Central memory CD8-positive, alpha-beta T cell (primary cell): ENCODE measurements at regions not wholly inside any gene's neighbourhood (a gene's known extent, or its start where the extent isn't known, plus 50 kb on each side); places are given as distances from the start of the nearest gene placed in this dataset.

Source experiments
- ATAC-seq: fragments of 150-1000 bp; cut with Tn5 transposase; replicated peaks from 2 replicates; pipeline ENCODE4 v1.10.0; 2022; ENCODE audit warnings: mild to moderate bottlenecking, moderate FRiP score, moderate number of reproducible peaks; ENCODE audit not compliant: poor library complexity, severe bottlenecking; ENCODE audit errors: extremely low read depth
- DNase-seq, 2 donors: peaks; one replicate each; pipeline ENCODE4 v3.0.0; 2021; ENCODE audit warnings: low spot score in 2 of 2
- H3K27ac Mint-ChIP-seq: one replicate; pipeline ENCODE4 v1.8.0; 2022; ENCODE audit warnings: low read depth, mild to moderate bottlenecking, moderate library complexity, mixed read lengths
- H3K27me3 Mint-ChIP-seq: one replicate; pipeline ENCODE4 v1.8.0; 2022; ENCODE audit warnings: mixed read lengths
- H3K36me3 Mint-ChIP-seq: one replicate; pipeline ENCODE4 v1.8.0; 2022; ENCODE audit warnings: mild to moderate bottlenecking, moderate library complexity, mixed read lengths; ENCODE audit not compliant: insufficient read depth
- H3K4me1 Mint-ChIP-seq: one replicate; pipeline ENCODE4 v1.8.0; 2022; ENCODE audit warnings: mixed read lengths
- H3K4me3 Mint-ChIP-seq: one replicate; pipeline ENCODE4 v1.8.0; 2022; ENCODE audit warnings: mild to moderate bottlenecking, moderate library complexity, mixed read lengths
- H3K9me3 Mint-ChIP-seq: one replicate; pipeline ENCODE4 v1.8.0; 2022; ENCODE audit warnings: mixed read lengths

- Mint-ChIP-seq H3K27ac (no peak overlapping the region), H3K9me3 (no peaks in the 10 kb centered on the region), H3K27me3 (no peaks in the 10 kb centered on the region), H3K4me1 (no peaks in the 10 kb centered on the region), H3K4me3 (no peak overlapping the region), H3K36me3 (no peaks in the 10 kb centered on the region)
- no peak for DNase-seq
- no peak for ATAC-seq
Measured at GRCh38 chr2:147390475-147390874, 454.4 kb upstream of the ACVR2A start.

GRCh38 chr2:147389218-147389617, 455.6 kb upstream of the ACVR2A start:
- DNase-seq (no peak), ATAC-seq (no peak)
- Mint-ChIP-seq H3K4me1 (no peaks in the 10 kb centered on the region), H3K27ac (no peak overlapping the region), H3K27me3 (no peaks in the 10 kb centered on the region), H3K4me3 (no peak overlapping the region), H3K9me3 (no peaks in the 10 kb centered on the region), H3K36me3 (no peaks in the 10 kb centered on the region)

GRCh38 chr2:147388217-147388616, 456.6 kb upstream of the ACVR2A start:
- Mint-ChIP-seq H3K9me3 (no peaks in the 10 kb centered on the region), H3K4me3 (no peak overlapping the region), H3K36me3 (no peaks in the 10 kb centered on the region), H3K27ac (no peak overlapping the region), H3K27me3 (no peaks in the 10 kb centered on the region), H3K4me1 (no peaks in the 10 kb centered on the region)
- no peak for DNase-seq
- ATAC-seq, result no peak

- no peaks in the 10 kb centered on the region for H3K36me3 Mint-ChIP-seq
- DNase-seq, result no peak
- no peak for ATAC-seq
- no peaks in the 10 kb centered on the region for H3K4me1 Mint-ChIP-seq
- H3K27ac Mint-ChIP-seq, result no peak overlapping the region
- no peaks in the 10 kb centered on the region for H3K27me3 Mint-ChIP-seq
- H3K9me3 Mint-ChIP-seq, result no peaks in the 10 kb centered on the region
- no peak overlapping the region for H3K4me3 Mint-ChIP-seq
Measured at GRCh38 chr2:147386284-147386683, 458.5 kb upstream of the ACVR2A start.

GRCh38 chr2:147385600-147385999, 459.2 kb upstream of the ACVR2A start:
- DNase-seq (no peak), ATAC-seq (no peak)
- Mint-ChIP-seq H3K27me3 (no peaks in the 10 kb centered on the region), H3K36me3 (no peaks in the 10 kb centered on the region), H3K27ac (no peak overlapping the region), H3K4me1 (no peaks in the 10 kb centered on the region), H3K9me3 (no peaks in the 10 kb centered on the region), H3K4me3 (no peak overlapping the region)

GRCh38 chr2:147384659-147385058, 460.2 kb upstream of the ACVR2A start:
- no peaks in the 10 kb centered on the region for H3K27me3 Mint-ChIP-seq
- no peaks in the 10 kb centered on the region for H3K36me3 Mint-ChIP-seq
- no peaks in the 10 kb centered on the region for H3K9me3 Mint-ChIP-seq
- no peak for DNase-seq
- H3K27ac Mint-ChIP-seq, result no peak overlapping the region
- no peak for ATAC-seq
- H3K4me1 Mint-ChIP-seq, result no peaks in the 10 kb centered on the region
- no peak overlapping the region for H3K4me3 Mint-ChIP-seq

GRCh38 chr2:147382322-147382948, 462.4 kb upstream of the ACVR2A start:
- DNase-seq (no peak), ATAC-seq (no peak)
- H3K4me3 Mint-ChIP-seq, result no peak overlapping the region
- no peak overlapping the region for H3K27ac Mint-ChIP-seq
- no peaks in the 10 kb centered on the region for H3K27me3 Mint-ChIP-seq
- H3K9me3 Mint-ChIP-seq, result peaks cover 3% of the 10 kb centered on the region
- no peaks in the 10 kb centered on the region for H3K36me3 Mint-ChIP-seq
- H3K4me1 Mint-ChIP-seq, result no peaks in the 10 kb centered on the region

GRCh38 chr2:147378403-147378802, 466.4 kb upstream of the ACVR2A start:
- Mint-ChIP-seq H3K9me3 (peaks cover 5% of the 10 kb centered on the region), H3K36me3 (no peaks in the 10 kb centered on the region), H3K4me3 (no peak overlapping the region), H3K27ac (no peak overlapping the region), H3K27me3 (no peaks in the 10 kb centered on the region), H3K4me1 (no peaks in the 10 kb centered on the region)
- ATAC-seq (no peak), DNase-seq (no peak)

GRCh38 chr2:147375073-147375472, 469.8 kb upstream of the ACVR2A start:
- no peak for DNase-seq
- Mint-ChIP-seq H3K9me3 (peaks cover 10% of the 10 kb centered on the region), H3K27me3 (no peaks in the 10 kb centered on the region), H3K36me3 (no peaks in the 10 kb centered on the region), H3K27ac (no peak overlapping the region), H3K4me3 (no peak overlapping the region), H3K4me1 (no peaks in the 10 kb centered on the region)
- no peak for ATAC-seq

- no peaks in the 10 kb centered on the region for H3K36me3 Mint-ChIP-seq
- DNase-seq, result no peak
- no peak overlapping the region for H3K4me3 Mint-ChIP-seq
- H3K9me3 Mint-ChIP-seq, result peaks cover 10% of the 10 kb centered on the region
- no peaks in the 10 kb centered on the region for H3K4me1 Mint-ChIP-seq
- H3K27ac Mint-ChIP-seq, result no peak overlapping the region
- no peak for ATAC-seq
- no peaks in the 10 kb centered on the region for H3K27me3 Mint-ChIP-seq
Measured at GRCh38 chr2:147374423-147374811, 470.4 kb upstream of the ACVR2A start.

- Mint-ChIP-seq H3K36me3 (no peaks in the 10 kb centered on the region), H3K27ac (no peak overlapping the region), H3K9me3 (peaks cover 10% of the 10 kb centered on the region), H3K4me1 (no peaks in the 10 kb centered on the region), H3K4me3 (no peak overlapping the region), H3K27me3 (no peaks in the 10 kb centered on the region)
- DNase-seq (no peak), ATAC-seq (no peak)
Measured at GRCh38 chr2:147373800-147374422, 470.9 kb upstream of the ACVR2A start.

- no peak for DNase-seq
Measured at GRCh38 chr2:147368306-147368705, 476.5 kb upstream of the ACVR2A start.

GRCh38 chr2:147366279-147366678, 478.6 kb upstream of the ACVR2A start:
- no peak overlapping the region for H3K4me3 Mint-ChIP-seq
- no peaks in the 10 kb centered on the region for H3K4me1 Mint-ChIP-seq

More at GRCh38 chr2:147368306-147368705, 476.5 kb upstream of the ACVR2A start:
- Mint-ChIP-seq H3K9me3 (peaks cover 10% of the 10 kb centered on the region), H3K36me3 (no peaks in the 10 kb centered on the region), H3K27ac (no peak overlapping the region), H3K27me3 (no peaks in the 10 kb centered on the region), H3K4me1 (no peaks in the 10 kb centered on the region), H3K4me3 (no peak overlapping the region)
- no peak for ATAC-seq

More at GRCh38 chr2:147366279-147366678, 478.6 kb upstream of the ACVR2A start:
- no peak for ATAC-seq
- H3K27ac Mint-ChIP-seq, result no peak overlapping the region
- H3K36me3 Mint-ChIP-seq, result no peaks in the 10 kb centered on the region
- no peaks in the 10 kb centered on the region for H3K27me3 Mint-ChIP-seq
- no peak for DNase-seq
- H3K9me3 Mint-ChIP-seq, result peaks cover 10% of the 10 kb centered on the region
